Mesenchymal stem cell (in vitro differentiated cells and primary cell): ENCODE measurements at regions not wholly inside any gene's neighbourhood (a gene's known extent, or its start where the extent isn't known, plus 50 kb on each side); places are given as distances from the start of the nearest gene placed in this dataset.
"Not testable (repeated sequence)": the region's sequence is repeated elsewhere in the genome, so short reads cannot be mapped to it uniquely, and the experiment has no call there.

Source experiments
- DNase-seq: peaks from one replicate; pipeline ENCODE4 v3.0.0-alpha.2; 2013
- H2AFZ ChIP-seq: one replicate; pipeline ENCODE4 v1.6.1; 2013; ENCODE audit warnings: low read depth, mild to moderate bottlenecking, control low read depth, inconsistent platforms, low read length, moderate library complexity
- H2AK5ac ChIP-seq: 2 replicates; pipeline ENCODE4 v1.6.1; 2013; ENCODE audit warnings: low read length, moderate library complexity, mild to moderate bottlenecking, inconsistent platforms; ENCODE audit not compliant: severe bottlenecking
- H2BK120ac ChIP-seq: one replicate; pipeline ENCODE4 v1.6.1; 2013; ENCODE audit warnings: low read depth, mild to moderate bottlenecking, inconsistent platforms, low read length, moderate library complexity
- H2BK12ac ChIP-seq, 2 experiments: one replicate each; pipeline ENCODE4 v1.6.1; 2013; ENCODE audit warnings: inconsistent platforms in 2 of 2, low read length in 2 of 2, mild to moderate bottlenecking in 2 of 2, moderate library complexity in 2 of 2, control low read depth in 1 of 2
- H2BK15ac ChIP-seq: one replicate; pipeline ENCODE4 v1.6.1; 2013; ENCODE audit warnings: mild to moderate bottlenecking, low read depth, inconsistent platforms; ENCODE audit not compliant: poor library complexity, severe bottlenecking
- H2BK5ac ChIP-seq: 2 replicates; pipeline ENCODE4 v1.6.1; 2013; ENCODE audit warnings: low read depth, mild to moderate bottlenecking, low read length, control low read depth, inconsistent platforms; ENCODE audit not compliant: poor library complexity, severe bottlenecking
- H3K14ac ChIP-seq, 2 experiments: one replicate each; pipeline ENCODE4 v1.6.1; 2013; ENCODE audit warnings: inconsistent platforms in 2 of 2, low read length in 2 of 2, control low read depth in 1 of 2, mild to moderate bottlenecking in 1 of 2, moderate library complexity in 1 of 2
- H3K18ac ChIP-seq, 2 experiments: one replicate each; pipeline ENCODE4 v1.6.1; 2013; ENCODE audit warnings: inconsistent platforms in 2 of 2, low read length in 2 of 2, control low read depth in 1 of 2, low read depth in 1 of 2, mild to moderate bottlenecking in 1 of 2
- H3K23ac ChIP-seq, 2 experiments: one replicate each; pipeline ENCODE4 v1.6.1; 2013; ENCODE audit warnings: inconsistent platforms in 2 of 2, low read length in 2 of 2, mild to moderate bottlenecking in 2 of 2, moderate library complexity in 2 of 2, control low read depth in 1 of 2
- H3K27ac ChIP-seq: 2 replicates; pipeline ENCODE4 v1.5.1; 2013; ENCODE audit warnings: mild to moderate bottlenecking, moderate library complexity, low read length, control low read depth, inconsistent platforms; ENCODE audit not compliant: poor library complexity, severe bottlenecking
- H3K27me3 ChIP-seq, 2 experiments: 2 replicates each; pipeline versions ENCODE4 v1.6.1 to v1.7.0; 2013; ENCODE audit warnings: low read length in 2 of 2, mild to moderate bottlenecking in 2 of 2, moderate library complexity in 2 of 2, control low read depth in 1 of 2, inconsistent platforms in 1 of 2; ENCODE audit not compliant: control insufficient read depth in 1 of 2, insufficient read depth in 1 of 2
- H3K36me3 ChIP-seq, 2 experiments: 2 replicates each; pipeline versions ENCODE4 v1.6.1 to v1.7.0; 2013; ENCODE audit warnings: low read length in 2 of 2, control low read depth in 1 of 2, inconsistent platforms in 1 of 2, low read depth in 1 of 2, mild to moderate bottlenecking in 1 of 2; ENCODE audit not compliant: insufficient read depth in 2 of 2, control insufficient read depth in 1 of 2
- H3K4ac ChIP-seq, 2 experiments: one replicate each; pipeline ENCODE4 v1.6.1; 2013; ENCODE audit warnings: inconsistent platforms in 2 of 2, low read length in 2 of 2, mild to moderate bottlenecking in 2 of 2, moderate library complexity in 2 of 2, control low read depth in 1 of 2, low read depth in 1 of 2
- H3K4me1 ChIP-seq: 2 replicates; pipeline ENCODE4 v1.6.1; 2013; ENCODE audit warnings: low read depth, low read length, control low read depth; ENCODE audit not compliant: control insufficient read depth, insufficient read depth
- H3K4me2 ChIP-seq: 2 replicates; pipeline ENCODE4 v1.6.1; 2013; ENCODE audit warnings: low read length, mild to moderate bottlenecking, inconsistent platforms; ENCODE audit not compliant: poor library complexity, severe bottlenecking
- H3K4me3 ChIP-seq, 2 experiments: 2 replicates each; pipeline versions ENCODE4 v1.5.1 to v1.7.0; 2013; ENCODE audit warnings: low read length in 2 of 2, mild to moderate bottlenecking in 2 of 2, control low read depth in 1 of 2, low read depth in 1 of 2; ENCODE audit not compliant: insufficient read depth in 1 of 2
- H3K79me1 ChIP-seq: replicated peaks from 2 replicates; pipeline ENCODE4 v1.6.1; 2013; ENCODE audit warnings: mild to moderate bottlenecking, control low read depth, low read length, inconsistent platforms; ENCODE audit not compliant: poor library complexity, severe bottlenecking
- H3K9ac ChIP-seq: 2 replicates; pipeline ENCODE4 v1.7.0; 2013; ENCODE audit warnings: mild to moderate bottlenecking, low read length, moderate library complexity
- H3K9me3 ChIP-seq: 2 replicates; pipeline ENCODE4 v1.7.0; 2013; ENCODE audit warnings: mild to moderate bottlenecking, low read length; ENCODE audit not compliant: control insufficient read depth
- H4K8ac ChIP-seq: one replicate; pipeline ENCODE4 v1.6.1; 2013; ENCODE audit warnings: inconsistent platforms, mild to moderate bottlenecking, low read length, moderate library complexity
- H4K91ac ChIP-seq: one replicate; pipeline ENCODE4 v1.6.1; 2013; ENCODE audit warnings: mild to moderate bottlenecking, low read length, inconsistent platforms
- WGBS: methylation state at CpG from one replicate; pipeline ENCODE4 v1.1.7; 2013; ENCODE audit warnings: mixed read lengths; 5-methylcytosine and 5-hydroxymethylcytosine counted together

DNA sequence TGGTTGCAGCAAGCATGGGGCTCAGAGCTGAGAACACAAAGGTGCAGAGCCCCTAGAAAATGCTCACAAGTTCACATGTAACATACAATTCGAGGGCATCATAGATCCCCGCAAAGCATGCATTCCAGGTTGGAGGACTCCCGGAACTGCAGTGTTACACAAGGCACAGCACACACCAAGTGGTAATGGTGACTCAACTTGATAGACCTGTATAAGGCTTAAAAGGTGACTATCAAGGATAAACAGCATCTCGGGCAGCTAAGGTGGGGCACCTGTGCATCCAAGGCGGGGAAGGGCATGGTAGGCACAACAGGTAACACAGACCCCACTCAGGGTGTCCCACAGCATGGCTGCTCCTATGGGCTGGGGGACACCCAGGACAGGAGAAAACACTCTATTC, 167.3 kb downstream of the KLRB1 start:
- H3K4me1 ChIP-seq, H2BK12ac ChIP-seq: not testable (repeated sequence)
- no CpG with 5 or more reads among the region's 5 CpGs for WGBS

DNA sequence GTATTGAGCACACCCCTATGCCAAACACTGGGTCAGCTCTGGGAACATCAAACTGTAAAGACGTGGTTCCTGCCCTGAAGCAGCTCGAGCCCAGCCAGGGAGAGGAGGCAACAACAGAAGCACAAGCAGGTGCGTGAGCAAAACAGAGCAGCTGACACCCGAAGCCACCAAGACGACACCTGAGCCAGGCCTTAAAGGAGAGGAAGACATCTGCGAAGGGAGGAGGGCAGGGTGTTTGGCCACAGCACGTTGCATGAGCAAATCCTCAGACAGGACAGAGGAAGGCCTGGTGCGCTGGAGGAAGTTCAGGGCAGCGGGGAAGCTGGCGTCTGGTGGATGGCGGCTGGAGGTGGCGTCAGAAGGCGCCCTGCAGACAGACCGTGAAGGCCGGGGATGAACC, 172.0 kb downstream of the KLRB1 start:
- not testable (repeated sequence) for H3K36me3 ChIP-seq, H3K14ac ChIP-seq, DNase-seq, H2BK15ac ChIP-seq, H3K4ac ChIP-seq, H3K4me1 ChIP-seq, H3K27ac ChIP-seq, H4K8ac ChIP-seq, H3K4me2 ChIP-seq, H3K4me3 ChIP-seq, H3K27me3 ChIP-seq, H2AK5ac ChIP-seq, H2BK12ac ChIP-seq, H2AFZ ChIP-seq, H3K9ac ChIP-seq, H2BK5ac ChIP-seq, H3K79me1 ChIP-seq, H3K18ac ChIP-seq, H2BK120ac ChIP-seq, H3K9me3 ChIP-seq, H3K23ac ChIP-seq, H4K91ac ChIP-seq
- no CpG with 5 or more reads among the region's 15 CpGs for WGBS

More for the DNA sequence above, 167.3 kb downstream of the KLRB1 start:
- not testable (repeated sequence) for H3K4ac ChIP-seq, H2BK120ac ChIP-seq, DNase-seq, H4K91ac ChIP-seq, H4K8ac ChIP-seq, H2BK15ac ChIP-seq, H3K79me1 ChIP-seq, H3K27me3 ChIP-seq, H3K27ac ChIP-seq, H3K4me2 ChIP-seq, H3K18ac ChIP-seq, H2AFZ ChIP-seq, H3K4me3 ChIP-seq, H3K9me3 ChIP-seq, H3K36me3 ChIP-seq, H3K23ac ChIP-seq, H3K14ac ChIP-seq, H2AK5ac ChIP-seq, H2BK5ac ChIP-seq, H3K9ac ChIP-seq

DNA sequence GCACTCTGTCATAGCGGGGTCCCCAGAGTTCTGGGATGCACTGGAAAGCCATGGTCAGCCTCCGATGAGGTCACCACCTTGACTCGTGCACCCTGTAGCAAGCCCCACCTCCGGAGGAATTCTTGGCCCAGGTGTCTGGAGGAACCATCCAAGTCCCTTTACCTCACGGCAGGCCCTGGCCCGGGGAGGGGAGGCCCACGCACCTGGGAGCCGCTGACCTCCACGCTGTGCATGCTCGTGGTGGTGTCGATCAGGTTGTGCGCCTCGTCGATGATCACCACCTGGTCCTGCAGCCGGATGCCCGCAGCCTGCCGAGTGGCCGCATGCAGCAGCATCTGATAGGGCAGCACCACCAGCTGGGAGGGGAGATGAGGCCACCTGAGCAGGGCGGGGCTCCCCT, 177.3 kb downstream of the KLRB1 start:
- H3K4ac ChIP-seq, H2BK5ac ChIP-seq, H2AK5ac ChIP-seq, H3K9ac ChIP-seq, H2BK120ac ChIP-seq, H3K4me3 ChIP-seq, DNase-seq, H3K27me3 ChIP-seq, H2BK12ac ChIP-seq, H3K18ac ChIP-seq, H3K9me3 ChIP-seq, H3K27ac ChIP-seq, H3K14ac ChIP-seq, H3K23ac ChIP-seq, H4K8ac ChIP-seq, H3K36me3 ChIP-seq, H2AFZ ChIP-seq, H2BK15ac ChIP-seq, H3K79me1 ChIP-seq, H4K91ac ChIP-seq, H3K4me1 ChIP-seq, H3K4me2 ChIP-seq: not testable (repeated sequence)
- WGBS = 91% methylated on average over 5 of the region's 19 CpGs

DNA sequence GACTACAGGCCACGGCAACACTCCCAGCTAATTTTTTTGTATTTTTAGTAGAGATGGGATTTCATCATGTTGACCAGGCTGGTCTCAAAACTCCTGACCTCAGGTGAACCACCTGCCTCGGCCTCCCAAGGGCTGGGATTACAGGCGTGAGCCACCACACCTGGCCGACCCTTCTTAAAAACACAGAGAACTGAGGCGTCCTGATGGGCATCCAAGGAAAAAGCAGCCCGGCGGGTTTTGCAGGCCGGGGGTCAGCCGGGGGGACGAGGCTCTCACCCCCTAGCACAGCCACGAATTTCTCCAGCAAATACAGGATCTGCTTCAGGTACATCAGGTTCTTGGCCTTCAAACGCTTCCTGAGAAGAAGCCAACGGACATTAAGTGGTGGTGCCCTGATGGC, 178.9 kb downstream of the KLRB1 start:
- not testable (repeated sequence) for H2AFZ ChIP-seq, H3K23ac ChIP-seq, H4K91ac ChIP-seq, H3K4ac ChIP-seq, H3K4me3 ChIP-seq, H3K79me1 ChIP-seq, H3K9me3 ChIP-seq, H3K27me3 ChIP-seq, H2BK5ac ChIP-seq, H4K8ac ChIP-seq, H3K36me3 ChIP-seq, H2BK120ac ChIP-seq, H3K14ac ChIP-seq, DNase-seq, H2BK12ac ChIP-seq, H3K18ac ChIP-seq, H2BK15ac ChIP-seq, H3K27ac ChIP-seq, H3K4me1 ChIP-seq, H3K9ac ChIP-seq, H2AK5ac ChIP-seq, H3K4me2 ChIP-seq
- WGBS = 100% methylated on average over 3 of the region's 13 CpGs
